ENCODE measurements at regions not wholly inside any gene's neighbourhood (a gene's known extent, or its start where the extent isn't known, plus 50 kb on each side); places are given as distances from the start of the nearest gene placed in this dataset.

DNA sequence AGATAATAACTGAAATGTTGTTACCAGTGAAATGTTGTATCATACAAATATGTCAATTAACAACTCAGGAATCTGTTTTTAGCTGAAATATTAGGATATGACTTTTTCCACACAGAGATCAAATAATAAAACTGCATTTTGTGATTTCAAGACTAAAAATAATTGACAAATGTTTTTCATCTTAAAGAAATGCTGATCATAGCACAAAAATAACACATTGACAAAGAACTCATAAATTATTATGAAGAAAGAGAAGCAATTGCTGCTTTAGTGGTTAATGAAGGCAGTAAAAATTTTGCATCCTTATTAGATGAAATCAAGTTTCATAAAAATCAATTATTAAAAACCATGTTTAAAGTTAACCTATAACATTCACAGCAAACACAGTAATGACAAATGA, 1417.3 kb downstream of the OLFM4 start:
- DNase-seq (ENCODE audit: low read depth): no peak
- H3K4me3 ChIP-seq (ENCODE audit: control insufficient read depth, low read depth, low read length): no peak overlapping the region
- TF ChIP-seq, protein P1, sequence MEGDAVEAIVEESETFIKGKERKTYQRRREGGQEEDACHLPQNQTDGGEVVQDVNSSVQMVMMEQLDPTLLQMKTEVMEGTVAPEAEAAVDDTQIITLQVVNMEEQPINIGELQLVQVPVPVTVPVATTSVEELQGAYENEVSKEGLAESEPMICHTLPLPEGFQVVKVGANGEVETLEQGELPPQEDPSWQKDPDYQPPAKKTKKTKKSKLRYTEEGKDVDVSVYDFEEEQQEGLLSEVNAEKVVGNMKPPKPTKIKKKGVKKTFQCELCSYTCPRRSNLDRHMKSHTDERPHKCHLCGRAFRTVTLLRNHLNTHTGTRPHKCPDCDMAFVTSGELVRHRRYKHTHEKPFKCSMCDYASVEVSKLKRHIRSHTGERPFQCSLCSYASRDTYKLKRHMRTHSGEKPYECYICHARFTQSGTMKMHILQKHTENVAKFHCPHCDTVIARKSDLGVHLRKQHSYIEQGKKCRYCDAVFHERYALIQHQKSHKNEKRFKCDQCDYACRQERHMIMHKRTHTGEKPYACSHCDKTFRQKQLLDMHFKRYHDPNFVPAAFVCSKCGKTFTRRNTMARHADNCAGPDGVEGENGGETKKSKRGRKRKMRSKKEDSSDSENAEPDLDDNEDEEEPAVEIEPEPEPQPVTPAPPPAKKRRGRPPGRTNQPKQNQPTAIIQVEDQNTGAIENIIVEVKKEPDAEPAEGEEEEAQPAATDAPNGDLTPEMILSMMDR (conservative IDR thresholded peaks at IDR 0.05; ENCODE audit: control insufficient read depth, insufficient read depth, low read depth, low read length): no peak

DNA sequence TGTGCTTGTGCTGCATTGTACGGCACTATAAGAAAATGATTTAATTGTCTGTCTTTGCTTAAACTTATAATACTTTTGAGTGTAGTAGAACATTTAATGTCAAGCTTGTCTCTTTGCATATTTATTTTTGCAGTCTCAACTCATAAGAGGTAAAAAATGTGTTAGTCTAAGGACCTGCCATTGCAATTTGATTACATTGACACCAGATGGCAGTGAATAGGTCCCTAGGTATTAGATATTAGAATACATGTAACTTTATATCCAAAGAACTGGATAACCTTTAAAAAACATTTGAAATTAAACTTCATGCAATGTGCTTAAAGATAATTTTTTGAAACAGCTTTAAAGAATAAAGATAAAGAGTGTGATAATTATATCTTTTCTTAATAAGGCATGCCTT, 1421.3 kb downstream of the OLFM4 start:
- TF ChIP-seq, protein P1 (conservative IDR thresholded peaks at IDR 0.05; ENCODE audit: control insufficient read depth, insufficient read depth, low read depth, low read length): no peak
- H3K4me3 ChIP-seq (ENCODE audit: control insufficient read depth, low read depth, low read length): no peak overlapping the region
- DNase-seq (ENCODE audit: low read depth): no peak

DNA sequence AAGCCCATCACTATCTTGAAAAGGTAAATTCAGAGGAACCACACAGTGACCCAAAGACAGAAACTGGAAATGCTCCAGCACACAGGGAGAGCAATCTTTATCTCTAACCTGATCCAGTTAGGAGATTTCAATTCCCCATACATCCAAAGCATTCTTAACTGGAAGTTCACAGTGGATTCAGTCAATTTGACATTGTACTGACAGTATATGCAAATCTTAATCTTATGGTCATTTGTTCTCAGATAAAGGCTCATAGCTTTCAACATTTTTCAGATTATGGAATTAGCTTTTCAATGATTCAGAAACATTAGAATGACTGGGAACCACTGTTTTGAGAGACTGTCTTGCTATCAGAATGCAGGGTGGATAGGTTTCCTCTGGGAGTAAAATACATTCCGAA, 1455.6 kb downstream of the OLFM4 start:
- TF ChIP-seq, protein P1 (conservative IDR thresholded peaks at IDR 0.05; ENCODE audit: control insufficient read depth, insufficient read depth, low read depth, low read length): no peak
- no peak for DNase-seq (ENCODE audit: low read depth)
- H3K4me3 ChIP-seq (ENCODE audit: control insufficient read depth, low read depth, low read length): no peak overlapping the region

DNA sequence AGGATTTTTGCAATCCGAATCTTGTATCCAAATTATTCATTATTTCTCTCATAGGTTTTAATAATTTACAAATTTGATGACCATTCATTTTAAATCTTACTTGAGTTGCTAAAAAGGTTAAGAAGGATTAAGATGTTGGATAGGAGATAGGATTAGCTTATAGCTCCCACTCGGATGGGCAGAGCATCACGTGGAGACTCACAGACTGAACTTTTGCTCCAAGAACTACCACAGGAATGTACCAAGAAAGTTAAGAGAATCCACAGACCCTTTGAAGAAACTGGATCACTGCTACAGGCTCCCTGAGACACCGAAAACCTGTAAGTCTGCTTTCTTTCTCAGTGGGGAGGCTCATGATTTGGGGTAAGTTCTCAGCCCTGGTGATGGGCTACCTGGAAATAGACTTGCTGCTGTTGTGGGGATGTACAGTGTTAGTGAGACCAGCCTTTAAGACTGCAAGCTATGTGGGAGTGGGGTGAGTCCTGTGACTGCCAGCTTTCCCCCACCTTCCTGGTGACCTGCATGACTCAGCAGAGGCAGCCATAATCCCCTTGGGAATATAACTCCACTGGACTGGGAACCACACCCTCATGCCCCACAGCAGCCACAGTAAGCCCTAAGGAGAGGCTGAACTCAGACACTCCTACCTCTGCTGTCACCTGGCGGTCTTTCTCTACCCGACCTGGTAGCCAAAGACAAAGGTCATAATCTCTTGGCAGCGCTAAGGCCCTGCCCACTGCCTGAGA, 1458.0 kb downstream of the OLFM4 start:
- no peak for DNase-seq (ENCODE audit: low read depth)
- H3K4me3 ChIP-seq (ENCODE audit: control insufficient read depth, low read depth, low read length): no peak overlapping the region
- TF ChIP-seq, protein P1 (conservative IDR thresholded peaks at IDR 0.05; ENCODE audit: control insufficient read depth, insufficient read depth, low read depth, low read length): no peak

DNA sequence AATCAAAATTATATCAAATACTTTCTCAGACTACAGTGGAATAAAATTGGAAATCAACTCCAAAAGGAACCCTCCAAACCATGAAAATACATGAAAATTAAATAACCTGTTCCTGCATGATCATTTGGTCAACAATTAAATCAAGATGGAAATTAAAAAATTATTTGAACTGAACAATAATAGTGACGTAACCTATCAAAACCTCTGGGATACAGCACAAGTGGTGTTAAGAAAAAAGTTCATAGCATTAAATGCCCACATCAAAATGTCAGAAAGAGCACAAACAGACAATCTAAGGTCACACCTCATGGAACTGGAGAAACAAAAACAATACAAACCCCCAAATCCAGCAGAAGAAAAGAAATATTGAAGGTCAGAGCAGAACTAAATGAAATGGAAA, 1460.7 kb downstream of the OLFM4 start:
- TF ChIP-seq, protein P1 (conservative IDR thresholded peaks at IDR 0.05; ENCODE audit: control insufficient read depth, insufficient read depth, low read depth, low read length): no peak
- DNase-seq (ENCODE audit: low read depth): no peak
- no peak overlapping the region for H3K4me3 ChIP-seq (ENCODE audit: control insufficient read depth, low read depth, low read length)

DNA sequence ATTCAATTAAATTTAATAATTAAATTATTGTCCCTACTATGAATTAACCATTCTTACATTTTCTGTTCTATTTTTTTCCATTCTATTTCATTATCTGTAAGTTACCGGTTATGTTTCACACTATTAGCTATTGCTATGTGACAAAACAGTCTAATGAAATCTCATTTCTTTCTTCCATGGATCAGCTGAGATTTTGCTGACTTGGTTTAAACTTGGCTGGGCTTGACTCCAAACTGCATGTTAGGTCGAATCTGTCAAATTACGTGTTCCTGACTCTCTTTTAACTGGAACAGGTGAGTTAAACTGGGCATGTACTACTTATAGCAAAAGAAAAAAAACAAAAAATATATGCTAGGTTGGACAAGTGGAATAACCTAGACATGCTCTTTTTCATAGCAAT, 1464.4 kb downstream of the OLFM4 start:
- no peak for DNase-seq (ENCODE audit: low read depth)
- TF ChIP-seq, protein P1 (conservative IDR thresholded peaks at IDR 0.05; ENCODE audit: control insufficient read depth, insufficient read depth, low read depth, low read length): no peak
- no peak overlapping the region for H3K4me3 ChIP-seq (ENCODE audit: control insufficient read depth, low read depth, low read length)

All from fibroblast of mammary gland (primary cell).